NCI-H1092 treated with DMSO at 0.1 percent for 48 hours (cell line): ENCODE measurements at regions not wholly inside any gene's neighbourhood (a gene's known extent, or its start where the extent isn't known, plus 50 kb on each side); places are given as distances from the start of the nearest gene placed in this dataset.
A peak's percentile ranks its signal among the peaks of the same experiment; 100 is the strongest.
"Not testable (repeated sequence)": the region's sequence is repeated elsewhere in the genome, so short reads cannot be mapped to it uniquely, and the experiment has no call there.

Source experiments
- DNase-seq: peaks from one replicate; lab custom pipeline; 2025; lab: John Stamatoyannopoulos, UW

DNA sequence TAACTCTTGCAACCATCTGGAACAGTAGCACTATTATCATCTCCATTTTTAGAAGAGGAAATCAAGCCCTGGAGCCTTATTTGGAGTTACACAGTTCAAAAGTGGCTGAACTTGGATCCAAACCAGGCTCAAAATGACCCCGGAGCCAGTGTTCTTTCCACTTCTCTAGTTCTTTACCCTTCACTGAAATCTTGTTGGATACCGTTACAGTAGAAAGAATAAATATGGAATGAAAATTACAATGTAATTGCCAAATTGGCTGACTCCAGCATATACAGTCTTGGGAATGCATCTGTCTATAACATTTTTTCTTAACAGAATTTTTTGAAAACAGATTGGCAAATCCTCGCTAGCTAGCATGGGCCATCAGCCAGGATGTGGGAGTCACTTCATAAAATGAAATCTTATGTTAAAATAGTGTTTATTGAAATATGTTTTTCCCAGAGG, 261.4 kb downstream of the CTH start:
- DNase-seq = no peak

DNA sequence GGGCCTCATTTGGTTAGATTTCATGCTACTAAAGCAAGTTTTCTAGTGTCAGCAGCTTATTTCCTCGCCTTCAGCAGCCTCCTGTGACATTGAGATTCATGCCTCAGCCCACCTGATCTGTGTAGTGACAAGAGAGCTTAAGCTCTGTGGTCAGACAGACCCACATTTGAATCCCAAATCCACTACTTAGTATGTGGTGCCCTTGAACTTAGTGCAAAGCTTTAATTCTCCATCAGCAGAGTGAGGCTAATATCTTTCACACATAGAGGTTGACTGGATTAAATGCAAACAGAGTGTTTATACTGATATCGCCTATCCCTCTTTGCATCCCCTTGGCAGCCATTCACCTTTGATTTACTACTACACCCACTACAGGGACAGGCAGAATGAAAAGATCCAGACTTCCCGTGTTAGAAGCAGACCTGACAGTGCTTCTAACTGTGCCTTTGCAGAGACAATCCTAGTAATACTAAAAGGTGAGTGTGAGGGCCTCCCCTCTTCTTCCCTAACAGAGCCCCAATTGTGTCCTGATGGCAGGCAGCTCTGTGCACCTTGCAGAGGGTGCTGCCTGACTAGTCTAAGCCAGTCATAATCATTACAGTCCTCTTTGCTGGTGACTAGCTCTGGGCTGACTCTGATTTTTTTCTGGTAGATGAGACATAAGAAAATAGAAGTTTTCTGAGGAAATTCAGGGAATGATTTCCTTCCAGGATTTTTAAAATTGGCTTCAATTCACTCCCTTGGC, 264.0 kb downstream of the CTH start:
- DNase-seq = no peak

DNA sequence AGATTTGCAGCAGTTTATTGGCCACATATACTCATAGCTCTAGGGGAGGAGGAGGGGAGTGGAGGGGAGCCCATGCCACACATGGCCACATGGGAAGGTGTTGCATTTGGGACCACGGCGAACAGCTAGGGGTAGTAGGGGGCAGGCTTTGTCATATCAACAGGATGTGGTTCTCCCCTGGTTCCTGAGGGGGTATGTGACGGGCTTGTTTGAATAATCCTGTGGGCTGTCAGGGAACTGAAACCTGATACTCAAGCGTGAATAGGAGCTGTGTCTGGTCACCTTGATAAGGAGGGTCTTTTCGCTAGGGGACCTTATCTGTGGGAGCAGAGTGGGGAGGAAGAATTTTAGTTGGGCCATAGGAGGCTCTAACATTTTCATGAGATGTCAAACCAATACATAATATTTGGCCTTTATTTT, 264.7 kb downstream of the CTH start:
- DNase-seq = no peak

DNA sequence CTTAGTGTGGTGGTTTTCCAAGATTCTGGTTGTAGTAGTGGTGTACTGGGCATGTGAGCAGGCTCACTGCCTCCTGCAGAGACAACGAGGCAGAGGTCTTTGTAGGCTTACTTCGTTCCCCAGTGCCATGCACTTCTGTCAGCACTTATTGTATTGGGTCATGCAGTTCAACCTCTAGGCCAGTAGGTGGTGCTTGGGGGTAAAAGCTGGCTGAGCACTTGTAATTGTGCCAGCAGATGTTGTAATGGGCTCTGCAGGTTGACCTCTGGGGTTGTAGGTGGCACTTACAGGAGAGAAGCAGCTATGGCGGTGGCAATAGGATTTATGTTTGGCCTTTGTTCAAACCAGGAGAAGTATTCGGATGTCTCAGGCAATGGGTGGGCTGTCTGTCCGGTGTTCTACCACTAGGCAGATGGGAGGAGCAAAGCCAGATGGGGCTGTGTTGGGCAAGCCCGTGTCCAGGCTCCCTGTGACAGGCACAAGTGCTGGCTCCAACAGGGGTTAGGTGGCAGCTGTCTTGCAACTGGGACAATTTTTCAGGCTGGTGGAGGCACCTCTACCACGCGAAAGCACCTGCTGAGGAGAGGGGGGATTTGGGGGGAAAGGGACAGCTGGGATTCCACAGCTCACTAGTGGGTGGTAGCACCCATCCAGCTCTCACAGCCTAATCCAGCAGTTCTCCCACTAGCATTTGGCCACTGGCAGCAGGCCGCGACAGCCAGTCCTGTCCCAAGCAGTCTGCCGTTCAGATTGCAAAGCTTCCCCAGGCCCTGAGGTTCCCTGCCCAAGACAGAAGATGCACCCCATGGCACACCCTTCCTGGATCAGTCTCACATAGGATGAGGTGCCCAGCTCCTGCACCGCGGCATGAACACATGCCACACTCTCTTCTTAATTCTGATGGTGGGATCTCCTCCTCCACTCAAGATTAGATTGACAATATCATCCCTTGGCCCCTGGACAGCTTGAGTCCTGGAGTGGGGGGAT, 274.5 kb downstream of the CTH start:
- DNase-seq = peak; percentile 40

DNA sequence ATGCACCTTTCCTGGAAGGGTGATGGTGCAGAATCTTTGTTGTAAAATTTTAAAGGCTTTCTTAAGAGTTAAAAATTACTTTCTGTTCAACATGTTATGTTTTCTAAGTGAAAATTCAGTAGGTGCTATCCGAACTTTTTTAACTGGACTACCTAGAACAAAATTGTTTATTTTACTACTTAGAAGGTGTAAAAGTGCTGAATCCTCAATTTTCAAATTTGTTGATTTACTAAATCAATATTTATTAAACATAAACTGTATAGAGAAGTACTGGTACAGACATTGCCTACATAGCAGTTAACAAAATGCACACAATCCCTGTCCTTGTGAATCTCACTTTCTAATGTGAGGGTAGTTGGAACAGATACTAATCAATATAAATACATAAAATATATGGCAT, 277.5 kb downstream of the CTH start:
- DNase-seq = no peak

DNA sequence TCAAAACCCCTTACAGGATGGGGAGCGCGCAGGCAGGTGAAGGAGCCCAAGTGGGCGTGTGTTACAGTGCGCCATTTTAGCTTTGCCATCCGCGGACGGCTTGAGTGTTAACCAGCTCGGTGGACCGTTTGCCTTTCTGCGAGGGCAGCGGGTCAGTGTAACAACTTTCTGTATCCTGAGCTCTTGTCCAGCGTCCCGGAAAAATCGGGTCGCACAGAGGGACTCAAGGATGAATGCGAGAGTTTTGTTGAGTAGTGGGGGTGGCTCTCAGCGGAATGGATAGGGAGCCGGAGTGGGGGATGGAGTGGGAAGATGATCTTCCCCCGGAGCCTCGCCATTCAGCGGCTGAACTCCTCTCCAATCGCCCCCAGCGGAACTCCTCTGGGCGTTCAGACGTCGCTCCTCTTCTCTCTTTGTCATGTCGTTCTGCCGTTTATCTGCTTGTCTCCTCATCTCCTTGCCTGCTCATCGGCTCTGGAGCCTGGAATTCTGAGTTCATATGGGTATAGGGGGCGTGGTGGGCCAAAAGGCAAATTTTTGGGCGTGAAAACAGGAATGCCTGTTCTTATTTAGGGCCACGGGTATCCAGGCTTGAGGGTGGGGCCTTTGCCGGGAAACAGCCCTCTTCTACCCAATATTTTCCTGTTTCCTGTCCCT, 295.4 kb downstream of the CTH start:
- DNase-seq = no peak

DNA sequence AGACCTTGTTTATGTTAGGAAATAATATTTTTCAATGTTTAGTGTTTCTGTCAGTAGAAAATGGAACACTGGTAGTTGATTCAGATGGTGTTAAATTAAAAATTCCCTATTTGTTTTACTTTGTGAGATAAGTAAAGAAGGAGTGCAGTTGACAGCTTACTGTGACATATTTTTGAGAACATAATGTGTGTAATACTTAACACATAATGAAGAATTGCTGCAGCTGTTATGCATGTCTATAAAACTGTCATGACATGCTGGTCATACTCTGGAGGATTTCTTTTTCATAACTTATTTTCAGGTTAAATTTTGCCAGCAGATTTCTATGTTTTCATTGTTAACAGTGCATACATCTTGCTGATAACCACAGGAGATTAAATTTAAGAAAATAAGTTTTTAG, 296.1 kb downstream of the CTH start:
- no peak for DNase-seq

DNA sequence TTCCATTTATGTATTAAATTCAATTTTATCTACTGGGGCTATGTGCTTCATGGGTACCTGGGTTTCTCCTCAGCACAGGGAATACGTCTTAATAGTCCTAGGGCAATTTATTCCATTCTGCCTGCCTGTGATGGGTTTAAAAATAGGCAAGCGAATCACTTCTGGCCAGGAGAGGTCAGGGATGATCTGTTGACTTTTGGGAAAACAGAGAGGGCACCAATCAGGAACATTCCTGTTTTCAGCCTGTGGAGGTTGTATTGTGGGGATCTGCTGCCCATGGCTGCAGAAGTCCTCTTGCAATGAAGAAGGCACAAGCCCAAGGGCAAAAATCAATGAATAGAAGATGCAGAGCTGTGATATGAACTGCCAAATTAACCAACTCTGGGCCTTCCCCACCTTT, 303.1 kb downstream of the CTH start:
- DNase-seq = no peak

DNA sequence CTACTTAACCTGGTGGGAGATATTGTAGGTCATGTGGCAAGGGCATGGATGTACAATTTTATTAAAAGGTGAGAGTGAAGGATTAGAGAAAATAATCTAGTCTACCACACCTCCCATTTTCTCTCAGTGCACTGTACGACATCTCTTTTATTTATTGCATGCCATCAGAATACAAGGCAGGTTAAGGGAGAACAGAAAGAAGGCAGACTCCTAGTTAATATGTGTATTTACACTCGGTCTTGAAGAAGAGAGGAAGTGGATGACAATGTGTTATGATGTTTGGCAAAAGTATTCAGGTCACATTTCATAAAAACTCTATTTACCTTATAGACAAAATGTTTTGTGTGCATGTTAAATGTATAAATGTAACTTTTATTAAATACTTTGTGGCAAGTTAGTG, 306.1 kb downstream of the CTH start:
- no peak for DNase-seq

DNA sequence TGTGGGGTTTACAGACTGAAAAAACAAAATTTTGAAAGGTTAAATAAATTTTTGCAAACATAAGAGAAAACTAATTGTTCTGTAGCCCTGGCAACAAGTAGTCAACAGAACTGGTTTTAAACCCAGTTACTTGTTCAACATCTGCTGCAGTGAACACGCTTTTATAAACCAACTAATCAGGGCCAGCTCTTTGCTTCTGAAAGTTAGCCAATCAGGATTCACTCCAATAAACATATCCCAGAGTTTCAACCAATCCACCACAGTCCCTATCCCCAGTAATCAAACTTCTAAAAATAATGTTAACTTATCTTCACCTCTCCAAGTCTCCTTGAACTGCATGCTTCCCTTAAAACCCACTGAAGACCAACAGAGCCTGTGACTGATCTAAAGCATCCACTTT, 306.6 kb downstream of the CTH start:
- DNase-seq = no peak

DNA sequence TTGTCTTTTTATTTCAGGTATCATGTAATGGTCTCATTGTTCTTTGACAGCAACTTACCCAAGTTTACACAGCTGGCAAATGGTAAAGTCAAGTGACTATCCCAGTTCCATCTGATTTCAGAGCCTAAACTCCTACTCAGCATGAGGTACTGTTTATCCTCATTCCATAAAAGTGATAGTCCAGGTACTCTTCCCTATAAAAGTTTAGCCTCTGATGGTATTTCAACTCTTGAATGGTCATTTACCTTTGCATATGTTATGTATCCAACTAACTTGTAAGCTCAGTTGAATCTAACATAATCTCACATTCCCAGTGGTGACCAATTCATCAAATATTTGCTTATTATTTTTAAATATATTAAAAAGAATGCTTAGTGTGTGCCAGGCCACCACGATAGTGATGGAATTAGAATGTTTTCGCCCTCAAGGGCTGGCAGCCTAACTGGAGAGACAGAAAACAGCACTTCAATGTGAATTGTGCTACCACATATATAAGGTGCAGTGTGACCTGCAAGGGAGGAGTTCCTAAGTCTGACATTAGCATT, 307.1 kb downstream of the CTH start:
- DNase-seq = no peak

DNA sequence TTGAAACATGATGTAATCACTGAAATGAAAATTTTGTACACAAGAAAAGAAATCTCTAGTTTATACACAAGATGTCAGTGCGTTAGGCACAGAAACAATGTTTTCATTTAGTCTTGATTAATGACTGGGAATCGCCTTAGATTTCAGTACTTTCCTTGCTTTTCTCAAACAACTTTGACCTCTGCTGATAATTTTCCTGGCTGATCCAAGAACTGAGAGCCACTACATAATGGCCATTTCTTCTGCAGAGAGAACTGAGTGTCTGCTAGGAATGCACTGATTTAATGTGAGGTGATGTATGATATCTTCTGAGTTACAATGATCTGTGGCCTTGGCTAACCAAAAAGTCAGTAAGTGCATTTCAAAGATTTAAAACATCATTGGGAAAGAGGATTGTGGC, 308.1 kb downstream of the CTH start:
- DNase-seq = no peak

DNA sequence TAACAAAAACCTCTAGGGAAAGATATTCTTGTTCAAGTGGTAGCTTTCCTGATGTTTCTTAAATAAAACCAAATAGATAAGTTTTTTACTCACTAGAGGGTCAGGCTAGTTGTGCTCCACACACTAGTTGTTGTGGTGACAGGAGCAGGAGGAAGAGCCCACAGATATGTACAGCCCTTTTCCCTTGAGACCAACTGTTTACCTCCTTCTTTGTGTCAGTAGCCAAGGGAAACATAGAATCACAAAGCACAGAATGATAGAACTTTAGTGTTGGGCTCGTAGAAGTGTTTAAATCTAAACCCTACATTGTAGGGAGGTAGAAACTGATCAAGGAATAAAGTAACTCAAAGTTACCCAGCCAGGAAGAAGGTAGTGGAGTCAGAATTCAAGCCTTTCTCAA, 309.0 kb downstream of the CTH start:
- DNase-seq = no peak

DNA sequence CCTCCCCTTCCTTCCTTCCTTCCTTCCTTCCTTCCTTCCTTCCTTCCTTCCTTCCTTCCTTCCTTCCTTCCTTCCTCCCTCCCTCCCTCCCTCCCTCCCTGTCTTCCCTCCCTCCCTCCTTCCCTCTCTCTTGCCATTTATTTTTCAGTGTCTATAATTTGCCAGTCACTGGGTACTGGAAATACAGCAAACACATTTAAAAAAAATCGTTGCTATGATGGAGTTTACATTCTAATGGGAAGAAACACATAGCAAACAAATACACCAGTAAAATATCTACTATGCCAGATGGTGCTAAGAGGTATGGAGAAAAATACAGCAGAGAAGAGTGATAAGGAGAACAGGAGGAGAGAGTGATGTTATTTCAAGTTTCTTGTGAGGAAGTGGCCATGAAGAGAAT, 309.5 kb downstream of the CTH start:
- no peak for DNase-seq

DNA sequence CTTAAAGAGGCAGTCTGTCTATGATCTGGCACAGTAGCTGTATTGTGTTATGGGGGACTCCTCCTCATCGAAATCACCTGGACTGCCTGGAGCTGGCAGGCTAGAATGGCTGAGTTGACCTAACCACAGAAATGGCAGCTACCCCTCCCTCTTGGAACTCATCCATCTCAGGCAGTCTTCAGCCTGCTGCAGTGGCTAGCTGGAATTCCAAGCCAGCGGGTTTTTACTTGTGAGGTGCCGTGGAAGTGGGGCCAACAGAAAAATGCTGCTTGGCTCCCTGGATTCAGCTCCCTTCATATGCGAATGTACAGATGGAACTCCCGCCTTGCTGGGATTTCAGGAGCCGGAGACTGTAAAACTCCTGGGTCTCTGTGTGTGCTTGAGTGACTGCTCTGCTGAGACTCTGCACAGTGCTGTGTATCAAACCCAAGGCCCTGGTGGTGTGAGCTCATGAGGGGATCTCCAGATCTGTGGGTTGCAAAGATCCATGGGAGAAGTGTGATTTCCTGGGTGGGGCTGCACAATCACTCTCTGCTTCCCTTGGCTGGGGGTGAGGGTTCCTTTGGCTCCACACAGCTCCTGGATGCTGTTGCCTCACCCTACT, 316.9 kb downstream of the CTH start:
- DNase-seq = no peak

DNA sequence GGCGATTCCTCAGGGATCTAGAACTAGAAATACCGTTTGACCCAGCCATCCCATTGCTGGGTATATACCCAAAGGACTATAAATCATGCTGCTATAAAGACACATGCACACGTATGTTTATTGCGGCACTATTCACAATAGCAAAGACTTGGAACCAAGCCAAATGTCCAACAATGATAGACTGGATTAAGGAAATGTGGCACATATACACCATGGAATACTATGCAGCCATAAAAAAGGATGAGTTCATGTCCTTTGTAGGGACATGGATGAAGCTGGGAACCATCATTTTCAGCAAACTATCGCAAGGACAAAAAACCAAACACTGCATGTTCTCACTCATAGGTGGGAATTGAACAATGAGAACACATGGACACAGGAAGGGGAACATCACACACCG, 311.1 kb downstream of the PTGER3 start:
- DNase-seq = not testable (repeated sequence)

DNA sequence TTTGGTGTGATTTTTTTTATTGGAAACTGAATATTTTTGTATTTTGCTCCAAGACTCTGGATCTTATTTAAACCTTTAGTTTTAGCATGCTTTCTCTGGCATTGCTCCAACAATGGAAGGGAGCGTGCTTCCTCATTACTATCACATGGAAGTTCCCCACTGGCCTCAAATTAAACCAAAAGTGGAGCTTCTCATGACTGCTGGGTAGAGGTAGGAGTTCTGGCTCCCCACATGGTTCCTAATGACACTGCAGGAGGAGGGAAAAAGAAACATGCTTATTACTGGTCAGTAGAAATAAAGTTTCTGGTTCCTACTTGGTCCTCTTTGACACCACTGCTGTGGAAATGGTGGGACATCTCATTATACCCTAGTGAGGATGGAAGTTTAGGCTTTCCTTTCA, 310.5 kb downstream of the PTGER3 start:
- DNase-seq = no peak

DNA sequence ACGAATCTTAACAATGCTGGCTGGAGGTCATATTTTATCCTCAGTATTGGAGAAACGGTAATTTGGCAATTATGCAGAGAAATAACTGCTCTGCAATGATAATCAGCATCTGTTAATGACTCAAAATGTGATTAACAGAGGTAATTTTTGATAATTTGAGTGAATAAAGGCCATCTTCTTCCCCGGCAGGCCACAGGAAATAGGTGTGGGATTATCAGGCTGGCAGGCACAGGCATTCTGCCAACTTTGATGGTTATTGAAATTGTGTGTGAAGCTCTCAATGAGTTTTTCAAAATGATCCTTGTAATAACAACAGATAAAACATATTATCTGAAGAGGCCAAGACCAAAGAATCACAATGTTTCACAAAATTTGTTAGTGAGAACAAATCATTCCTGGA, 309.0 kb downstream of the PTGER3 start:
- DNase-seq = peak; percentile 67

DNA sequence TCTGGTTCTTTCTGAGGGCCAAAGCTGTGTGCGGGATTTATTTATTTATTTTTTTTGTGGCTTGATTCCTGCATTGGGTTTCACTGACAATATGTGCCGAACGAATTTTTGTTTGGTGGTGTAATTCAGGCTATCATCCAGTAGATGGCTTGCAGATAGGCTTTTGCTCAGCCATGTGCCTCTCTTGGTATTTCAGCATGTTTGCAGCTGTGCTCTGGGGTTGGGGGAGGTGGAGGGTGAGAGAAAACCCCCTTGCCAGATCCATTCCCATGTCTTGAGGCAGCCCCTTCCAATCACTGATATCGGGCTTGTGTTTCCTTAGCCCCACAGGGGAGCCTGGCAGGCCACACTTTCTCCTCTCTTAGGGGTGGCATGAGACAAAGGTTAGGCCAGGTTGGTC, 302.4 kb downstream of the PTGER3 start:
- DNase-seq = no peak

DNA sequence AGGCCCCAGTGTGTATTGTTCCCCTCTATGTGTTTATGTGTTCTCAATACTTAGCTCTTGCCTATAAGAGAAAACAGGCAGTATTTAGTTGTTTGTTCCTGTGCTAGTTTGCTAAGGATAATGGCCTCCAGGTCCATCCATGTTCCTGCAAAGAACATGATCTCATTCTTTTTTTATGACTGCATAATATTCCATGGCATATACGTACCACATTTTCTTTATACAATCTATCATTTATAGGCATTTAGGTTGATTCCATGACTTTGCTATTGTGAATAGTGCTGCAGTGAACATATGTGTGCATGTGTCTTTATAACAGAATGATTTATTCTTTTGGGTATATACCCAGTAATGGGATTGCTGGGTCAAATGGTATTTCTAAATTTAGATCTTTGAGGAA, 301.6 kb downstream of the PTGER3 start:
- DNase-seq = not testable (repeated sequence)

DNA sequence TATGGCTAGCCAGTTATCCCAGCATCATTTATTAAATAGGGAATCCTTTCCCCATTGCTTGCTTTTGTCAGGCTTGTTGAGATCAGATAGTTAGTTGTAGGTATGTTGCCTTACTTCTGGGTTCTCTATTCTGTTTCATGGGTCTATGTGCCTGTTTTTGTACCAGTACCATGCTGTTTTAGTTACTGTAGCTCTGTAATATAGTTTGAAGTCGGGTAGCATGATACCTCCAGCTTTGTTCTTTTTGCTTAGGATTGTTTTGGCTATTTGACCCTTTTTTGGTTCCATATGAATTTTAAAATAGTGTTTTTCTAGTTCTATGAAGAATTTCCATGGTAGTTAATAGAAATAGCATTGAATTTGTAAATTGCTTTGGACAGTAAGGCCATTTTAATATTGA, 300.5 kb downstream of the PTGER3 start:
- not testable (repeated sequence) for DNase-seq
